ENCODE measurements at regions not wholly inside any gene's neighbourhood (a gene's known extent, or its start where the extent isn't known, plus 50 kb on each side); places are given as distances from the start of the nearest gene placed in this dataset.

DNA sequence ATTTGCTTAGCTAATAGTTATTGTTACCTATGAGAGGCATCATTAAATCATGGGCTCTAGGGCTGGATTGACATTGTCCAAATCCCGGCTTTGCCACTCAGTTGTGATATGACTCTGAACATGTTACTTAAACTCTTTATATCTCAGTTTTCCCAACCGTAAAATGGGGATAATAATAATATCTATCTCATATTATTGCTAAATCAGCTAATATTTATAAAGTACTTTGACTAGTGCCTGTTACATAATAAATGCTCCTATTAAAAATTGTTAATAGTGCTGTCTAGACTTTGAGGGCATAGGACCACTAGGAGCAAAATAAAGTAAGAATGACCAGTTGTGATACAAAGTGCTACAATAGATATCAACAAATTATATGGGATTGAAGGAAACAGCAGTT, 376.3 kb upstream of the FIGN start:
- DNase-seq (ENCODE audit: low read depth, low spot score), result no peak
- H2AFZ ChIP-seq (ENCODE audit: control insufficient read depth, low read length), result no peak overlapping the region
- no peaks in the 10 kb centered on the region for H3K4me1 ChIP-seq (ENCODE audit: control insufficient read depth, extremely low read depth, insufficient read depth, low read length)
- H3K9me1 ChIP-seq (ENCODE audit: control insufficient read depth, extremely low read depth, insufficient read depth, low read length), result no peaks in the 10 kb centered on the region
- no peaks in the 10 kb centered on the region for H3K9me3 ChIP-seq (ENCODE audit: control insufficient read depth, low read depth, low read length)
- TF ChIP-seq CTCF (optimal IDR thresholded peaks at IDR 0.05 in 1 of 3, IDR thresholded peaks at IDR 0.05 in 1 of 3, conservative IDR thresholded peaks at IDR 0.05 in 1 of 3; ENCODE audit: extremely low read depth in 1 of 3, insufficient read depth in 2 of 3, low read length in 3 of 3) (no peak), EZH2 (IDR thresholded peaks at IDR 0.05; ENCODE audit: low read length) (no peak)
- H3K27ac ChIP-seq (ENCODE audit: control insufficient read depth, insufficient read depth, low read length), result no peak overlapping the region
- H3K4me3 ChIP-seq (ENCODE audit: control insufficient read depth in 2 of 3, extremely low read depth in 1 of 3, insufficient read depth in 2 of 3, low read depth in 1 of 3, low read length in 3 of 3), result no peak overlapping the region
- H3K4me2 ChIP-seq (ENCODE audit: control insufficient read depth, extremely low read depth, insufficient read depth, low read depth, low read length), result no peak overlapping the region
- no peak for FAIRE-seq
- H3K36me3 ChIP-seq (ENCODE audit: control insufficient read depth in 2 of 2, extremely low read depth in 1 of 2, insufficient read depth in 2 of 2, low read length in 2 of 2), result no peaks in the 10 kb centered on the region
- no peaks in the 10 kb centered on the region for H3K27me3 ChIP-seq (ENCODE audit: control insufficient read depth, extremely low read depth, insufficient read depth, low read length)
- H3K79me2 ChIP-seq (ENCODE audit: control insufficient read depth, insufficient read depth, low read length), result no peaks in the 10 kb centered on the region
- no peak overlapping the region for H3K9ac ChIP-seq (ENCODE audit: control insufficient read depth, extremely low read depth, insufficient read depth, low read length)
- H4K20me1 ChIP-seq (ENCODE audit: control insufficient read depth, extremely low read depth, insufficient read depth, low read length), result no peaks in the 10 kb centered on the region
- dilution Hi-C loops (cut with MboI; ENCODE audit: extremely low pct_ligation_motif_present, low sequenced_read_pairs), result no loop called here

- DNase-seq (ENCODE audit: low read depth, low spot score) (no peak), FAIRE-seq (no peak)
- H3K27ac ChIP-seq (ENCODE audit: control insufficient read depth, insufficient read depth, low read length), result no peak overlapping the region
- no peaks in the 10 kb centered on the region for H3K36me3 ChIP-seq (ENCODE audit: control insufficient read depth in 2 of 2, extremely low read depth in 1 of 2, insufficient read depth in 2 of 2, low read length in 2 of 2)
- H3K9ac ChIP-seq (ENCODE audit: control insufficient read depth, extremely low read depth, insufficient read depth, low read length), result no peak overlapping the region
- no peak for TF ChIP-seq CTCF (optimal IDR thresholded peaks at IDR 0.05 in 1 of 3, IDR thresholded peaks at IDR 0.05 in 1 of 3, conservative IDR thresholded peaks at IDR 0.05 in 1 of 3; ENCODE audit: extremely low read depth in 1 of 3, insufficient read depth in 2 of 3, low read length in 3 of 3)
- no peaks in the 10 kb centered on the region for H3K9me3 ChIP-seq (ENCODE audit: control insufficient read depth, low read depth, low read length)
- H4K20me1 ChIP-seq (ENCODE audit: control insufficient read depth, extremely low read depth, insufficient read depth, low read length), result no peaks in the 10 kb centered on the region
- no peaks in the 10 kb centered on the region for H3K9me1 ChIP-seq (ENCODE audit: control insufficient read depth, extremely low read depth, insufficient read depth, low read length)
- dilution Hi-C loops (cut with MboI; ENCODE audit: extremely low pct_ligation_motif_present, low sequenced_read_pairs), result no loop called here
- H3K79me2 ChIP-seq (ENCODE audit: control insufficient read depth, insufficient read depth, low read length), result no peaks in the 10 kb centered on the region
- no peaks in the 10 kb centered on the region for H3K27me3 ChIP-seq (ENCODE audit: control insufficient read depth, extremely low read depth, insufficient read depth, low read length)
- H3K4me1 ChIP-seq (ENCODE audit: control insufficient read depth, extremely low read depth, insufficient read depth, low read length), result no peaks in the 10 kb centered on the region
- H2AFZ ChIP-seq (ENCODE audit: control insufficient read depth, low read length), result no peak overlapping the region
- H3K4me2 ChIP-seq (ENCODE audit: control insufficient read depth, extremely low read depth, insufficient read depth, low read depth, low read length), result no peak overlapping the region
- H3K4me3 ChIP-seq (ENCODE audit: control insufficient read depth in 2 of 3, extremely low read depth in 1 of 3, insufficient read depth in 2 of 3, low read depth in 1 of 3, low read length in 3 of 3), result no peak overlapping the region
Measured at GRCh38 chr2:164110515-164110914, 374.7 kb upstream of the FIGN start.
